ENCODE measurements at regions not wholly inside any gene's neighbourhood (a gene's known extent, or its start where the extent isn't known, plus 50 kb on each side); places are given as distances from the start of the nearest gene placed in this dataset.

DNA sequence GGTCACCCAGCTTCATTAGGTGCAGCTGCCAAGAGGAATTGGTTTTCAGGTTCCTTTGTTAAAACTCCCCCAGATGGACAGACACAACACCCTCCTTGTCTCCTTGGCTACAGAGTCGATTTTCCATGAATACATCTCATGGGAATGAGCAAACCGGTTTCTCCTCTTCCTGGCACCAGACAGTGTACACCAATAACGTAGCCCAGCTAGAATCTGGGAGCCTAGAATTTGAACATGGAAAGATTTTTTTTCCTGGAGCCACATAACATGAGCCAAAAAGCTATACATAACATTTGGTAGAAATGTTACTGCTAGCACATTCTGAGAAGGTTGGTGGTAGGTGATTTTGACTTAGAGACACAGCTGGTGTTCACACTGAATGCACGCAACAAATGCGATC, 62.9 kb upstream of the SLC34A2 start:
- TF ChIP-seq BHLHE40 (IDR thresholded peaks at IDR 0.05; ENCODE audit: borderline replicate concordance) (no peak), FOXK2 (IDR thresholded peaks at IDR 0.05) (no peak), SP1 (IDR thresholded peaks at IDR 0.05) (no peak), L3MBTL2 (conservative IDR thresholded peaks at IDR 0.05) (no peak), FOXM1 (IDR thresholded peaks at IDR 0.05; ENCODE audit: borderline replicate concordance) (no peak)
